Gastroesophageal sphincter (tissue), 3 donors: ENCODE measurements at regions not wholly inside any gene's neighbourhood (a gene's known extent, or its start where the extent isn't known, plus 50 kb on each side); places are given as distances from the start of the nearest gene placed in this dataset.

Experiments
- CTCF ChIP-seq, 4 experiments: fragments of 200-600 bp in 2 of 4; fragments of 450-650 bp in 2 of 4; sonication (generic) in 1 of 4; IDR thresholded peaks; one replicate each; pipeline ENCODE4 v1.5.1; 2017 to 2019; ENCODE audit warnings: antibody characterized with exemption in 4 of 4, mild to moderate bottlenecking in 2 of 4, moderate library complexity in 2 of 4
- EP300 ChIP-seq: sonication (generic); formaldehyde crosslinking; IDR thresholded peaks from one replicate; pipeline ENCODE4 v1.6.1; 2017; ENCODE audit warnings: antibody characterized with exemption, mild to moderate bottlenecking
- POLR2A ChIP-seq, 2 donors: fragments of 450-650 bp; IDR thresholded peaks; one replicate each; pipeline ENCODE4 v1.6.1; 2017; ENCODE audit warnings: antibody characterized with exemption in 2 of 2, mild to moderate bottlenecking in 2 of 2, moderate library complexity in 1 of 2
- POLR2AphosphoS5 ChIP-seq: sonication (generic); formaldehyde crosslinking; IDR thresholded peaks from one replicate; pipeline ENCODE4 v1.6.1; 2017; ENCODE audit warnings: antibody characterized with exemption

- TF ChIP-seq CTCF (IDR thresholded peaks at IDR 0.05): no peak
- no peak for TF ChIP-seq POLR2A (IDR thresholded peaks at IDR 0.05)
- TF ChIP-seq POLR2AphosphoS5: no peak
- no peak for TF ChIP-seq EP300
These were observed 208.9 kb upstream of the TLE3 start for GRCh38 chr15:70306582-70306981.
